SK-N-SH treated with all-trans-retinoic acid at 6 μM for 48 hours (cell line): ENCODE measurements at regions not wholly inside any gene's neighbourhood (a gene's known extent, or its start where the extent isn't known, plus 50 kb on each side); places are given as distances from the start of the nearest gene placed in this dataset.

Source experiments
- ATAC-seq: fragments of 200-7000 bp; cut with Tn5 transposase; 3 replicates; pipeline ENCODE4 v1.9.1; 2020; ENCODE audit warnings: mild to moderate bottlenecking, moderate library complexity
- ARNTL ChIP-seq: fragments of 450-650 bp; formaldehyde crosslinking; IDR thresholded peaks from 2 replicates; pipeline ENCODE4 v1.5.0; 2020; ENCODE audit warnings: low read depth, mild to moderate bottlenecking, moderate library complexity, borderline replicate concordance
- BACH2 ChIP-seq: fragments of 250-450 bp; sonication (Bioruptor Pico); IDR thresholded peaks from 2 replicates; pipeline ENCODE4 v1.9.0; 2021; ENCODE audit warnings: mild to moderate bottlenecking, borderline replicate concordance
- CREB5 ChIP-seq: fragments of 250-450 bp; sonication (Bioruptor Pico); IDR thresholded peaks from 2 replicates; pipeline ENCODE4 v1.5.1; 2020; ENCODE audit warnings: low read depth, mild to moderate bottlenecking, moderate library complexity
- CSDC2 ChIP-seq: fragments of 250-450 bp; sonication (Bioruptor Pico); IDR thresholded peaks from 2 replicates; pipeline ENCODE4 v1.5.0; 2020; ENCODE audit warnings: mild to moderate bottlenecking, moderate library complexity
- CSRNP3 ChIP-seq: fragments of 250-450 bp; sonication (Bioruptor Pico); IDR thresholded peaks from 2 replicates; pipeline ENCODE4 v1.5.1; 2021; ENCODE audit warnings: mild to moderate bottlenecking, moderate library complexity
- ISL1 ChIP-seq: fragments of 250-450 bp; sonication (Bioruptor Pico); IDR thresholded peaks from 2 replicates; pipeline ENCODE4 v2.1.2; 2022; ENCODE audit warnings: mild to moderate bottlenecking, moderate library complexity
- OSR1 ChIP-seq: fragments of 250-450 bp; sonication (Bioruptor Pico); IDR thresholded peaks from 2 replicates; pipeline ENCODE4 v1.8.0; 2022; ENCODE audit warnings: moderate library complexity, mild to moderate bottlenecking, inconsistent platforms
- PPARA ChIP-seq: fragments of 250-450 bp; sonication (Bioruptor Pico); IDR thresholded peaks from 2 replicates; pipeline ENCODE4 v1.5.0; 2020; ENCODE audit warnings: mild to moderate bottlenecking, borderline replicate concordance
- RARB ChIP-seq: fragments of 250-450 bp; sonication (Bioruptor Pico); IDR thresholded peaks from 2 replicates; pipeline ENCODE4 v1.8.0; 2021; ENCODE audit warnings: mild to moderate bottlenecking, moderate library complexity
- SNAI2 ChIP-seq: fragments of 250-450 bp; sonication (Bioruptor Pico); IDR thresholded peaks from 2 replicates; pipeline ENCODE4 v1.5.0; 2020; ENCODE audit warnings: mild to moderate bottlenecking, moderate library complexity
- TOX ChIP-seq: fragments of 250-450 bp; sonication (Bioruptor Pico); IDR thresholded peaks from 2 replicates; pipeline ENCODE4 v1.8.0; 2021; ENCODE audit warnings: mild to moderate bottlenecking, moderate library complexity, borderline replicate concordance
- TSHZ2 ChIP-seq: fragments of 250-450 bp; sonication (Bioruptor Pico); IDR thresholded peaks from 2 replicates; pipeline ENCODE4 v1.5.0; 2020; ENCODE audit warnings: mild to moderate bottlenecking, moderate library complexity
- ZC3H10 ChIP-seq: fragments of 250-450 bp; sonication (Bioruptor Pico); IDR thresholded peaks from 2 replicates; pipeline ENCODE4 v1.5.1; 2021; ENCODE audit warnings: mild to moderate bottlenecking, moderate library complexity
- ZFP30 ChIP-seq: fragments of 450-650 bp; formaldehyde crosslinking; IDR thresholded peaks from 2 replicates; pipeline ENCODE4 v1.5.0; 2022; ENCODE audit warnings: mild to moderate bottlenecking, moderate library complexity
- ZNF70 ChIP-seq: fragments of 450-650 bp; formaldehyde crosslinking; IDR thresholded peaks from 2 replicates; pipeline ENCODE4 v1.5.0; 2020; ENCODE audit warnings: mild to moderate bottlenecking, moderate library complexity
- ZNF8 ChIP-seq: fragments of 450-650 bp; formaldehyde crosslinking; IDR thresholded peaks from 2 replicates; pipeline ENCODE4 v1.5.0; 2020; ENCODE audit warnings: mild to moderate bottlenecking, moderate library complexity
- TF ChIP-seq, protein P1 (sequence below): fragments of 250-450 bp; sonication (Bioruptor Pico); IDR thresholded peaks from 2 replicates; pipeline ENCODE4 v1.8.0; 2021; ENCODE audit warnings: low read depth, mild to moderate bottlenecking, moderate library complexity, borderline replicate concordance
- TF ChIP-seq, protein P2 (sequence below): fragments of 250-450 bp; sonication (Bioruptor Pico); IDR thresholded peaks from 2 replicates; pipeline ENCODE4 v1.8.0; 2020; ENCODE audit warnings: mild to moderate bottlenecking, moderate library complexity, borderline replicate concordance

- TF ChIP-seq ZFP30 (CRISPR knock-in tag) (no peak), TSHZ2 (no peak), ZNF70 (CRISPR knock-in tag) (no peak), ZC3H10 (CRISPR knock-in tag) (no peak), ARNTL (no peak), SNAI2 (CRISPR knock-in tag) (no peak), ISL1 (no peak), TOX (CRISPR knock-in tag) (no peak), RARB (CRISPR knock-in tag) (no peak), CREB5 (CRISPR knock-in tag) (no peak)
- ATAC-seq, result no peak
Observed at GRCh38 chr20:39106791-39107190, 144.6 kb downstream of the DHX35 start.

DNA sequence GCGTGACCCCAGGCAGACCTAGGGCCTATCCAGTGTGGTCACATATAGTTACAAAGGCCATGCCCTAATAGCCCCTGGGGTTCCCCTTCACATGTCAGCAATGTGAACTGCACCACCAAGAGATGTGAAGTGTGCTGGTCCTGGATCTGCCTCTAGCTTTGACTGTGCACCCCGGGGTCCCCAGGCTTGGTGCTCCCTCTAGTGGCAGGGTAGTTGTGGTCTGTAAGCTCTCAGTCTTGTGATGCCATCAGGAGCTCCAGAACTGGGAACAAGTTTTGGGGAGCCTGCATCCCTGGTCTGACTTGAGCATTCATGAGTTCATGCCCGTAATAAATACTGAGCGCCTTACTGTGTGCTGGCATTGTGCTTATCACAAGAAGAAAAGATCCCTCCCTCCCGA is 143.4 kb downstream of the DHX35 start:
- TF ChIP-seq TSHZ2 (no peak), TOX (CRISPR knock-in tag) (no peak), CSDC2 (no peak), CSRNP3 (CRISPR knock-in tag) (no peak), PPARA (CRISPR knock-in tag) (no peak), ISL1 (no peak), RARB (CRISPR knock-in tag) (no peak), ZNF70 (CRISPR knock-in tag) (no peak), SNAI2 (CRISPR knock-in tag) (no peak), ZFP30 (CRISPR knock-in tag) (no peak), OSR1 (no peak), ZNF8 (no peak), CREB5 (CRISPR knock-in tag) (no peak), BACH2 (CRISPR knock-in tag) (no peak), ZC3H10 (CRISPR knock-in tag) (no peak)
- TF ChIP-seq, protein P1, sequence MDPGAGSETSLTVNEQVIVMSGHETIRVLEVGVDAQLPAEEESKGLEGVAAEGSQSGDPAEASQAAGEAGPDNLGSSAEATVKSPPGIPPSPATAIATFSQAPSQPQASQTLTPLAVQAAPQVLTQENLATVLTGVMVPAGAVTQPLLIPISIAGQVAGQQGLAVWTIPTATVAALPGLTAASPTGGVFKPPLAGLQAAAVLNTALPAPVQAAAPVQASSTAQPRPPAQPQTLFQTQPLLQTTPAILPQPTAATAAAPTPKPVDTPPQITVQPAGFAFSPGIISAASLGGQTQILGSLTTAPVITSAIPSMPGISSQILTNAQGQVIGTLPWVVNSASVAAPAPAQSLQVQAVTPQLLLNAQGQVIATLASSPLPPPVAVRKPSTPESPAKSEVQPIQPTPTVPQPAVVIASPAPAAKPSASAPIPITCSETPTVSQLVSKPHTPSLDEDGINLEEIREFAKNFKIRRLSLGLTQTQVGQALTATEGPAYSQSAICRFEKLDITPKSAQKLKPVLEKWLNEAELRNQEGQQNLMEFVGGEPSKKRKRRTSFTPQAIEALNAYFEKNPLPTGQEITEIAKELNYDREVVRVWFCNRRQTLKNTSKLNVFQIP, result no peak
- TF ChIP-seq, protein P2, sequence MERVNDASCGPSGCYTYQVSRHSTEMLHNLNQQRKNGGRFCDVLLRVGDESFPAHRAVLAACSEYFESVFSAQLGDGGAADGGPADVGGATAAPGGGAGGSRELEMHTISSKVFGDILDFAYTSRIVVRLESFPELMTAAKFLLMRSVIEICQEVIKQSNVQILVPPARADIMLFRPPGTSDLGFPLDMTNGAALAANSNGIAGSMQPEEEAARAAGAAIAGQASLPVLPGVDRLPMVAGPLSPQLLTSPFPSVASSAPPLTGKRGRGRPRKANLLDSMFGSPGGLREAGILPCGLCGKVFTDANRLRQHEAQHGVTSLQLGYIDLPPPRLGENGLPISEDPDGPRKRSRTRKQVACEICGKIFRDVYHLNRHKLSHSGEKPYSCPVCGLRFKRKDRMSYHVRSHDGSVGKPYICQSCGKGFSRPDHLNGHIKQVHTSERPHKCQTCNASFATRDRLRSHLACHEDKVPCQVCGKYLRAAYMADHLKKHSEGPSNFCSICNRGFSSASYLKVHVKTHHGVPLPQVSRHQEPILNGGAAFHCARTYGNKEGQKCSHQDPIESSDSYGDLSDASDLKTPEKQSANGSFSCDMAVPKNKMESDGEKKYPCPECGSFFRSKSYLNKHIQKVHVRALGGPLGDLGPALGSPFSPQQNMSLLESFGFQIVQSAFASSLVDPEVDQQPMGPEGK (CRISPR knock-in tag), result no peak
- no peak for ATAC-seq
